ENCODE measurements at regions not wholly inside any gene's neighbourhood (a gene's known extent, or its start where the extent isn't known, plus 50 kb on each side); places are given as distances from the start of the nearest gene placed in this dataset.
"Not testable (repeated sequence)": the region's sequence is repeated elsewhere in the genome, so short reads cannot be mapped to it uniquely, and the experiment has no call there.

DNA sequence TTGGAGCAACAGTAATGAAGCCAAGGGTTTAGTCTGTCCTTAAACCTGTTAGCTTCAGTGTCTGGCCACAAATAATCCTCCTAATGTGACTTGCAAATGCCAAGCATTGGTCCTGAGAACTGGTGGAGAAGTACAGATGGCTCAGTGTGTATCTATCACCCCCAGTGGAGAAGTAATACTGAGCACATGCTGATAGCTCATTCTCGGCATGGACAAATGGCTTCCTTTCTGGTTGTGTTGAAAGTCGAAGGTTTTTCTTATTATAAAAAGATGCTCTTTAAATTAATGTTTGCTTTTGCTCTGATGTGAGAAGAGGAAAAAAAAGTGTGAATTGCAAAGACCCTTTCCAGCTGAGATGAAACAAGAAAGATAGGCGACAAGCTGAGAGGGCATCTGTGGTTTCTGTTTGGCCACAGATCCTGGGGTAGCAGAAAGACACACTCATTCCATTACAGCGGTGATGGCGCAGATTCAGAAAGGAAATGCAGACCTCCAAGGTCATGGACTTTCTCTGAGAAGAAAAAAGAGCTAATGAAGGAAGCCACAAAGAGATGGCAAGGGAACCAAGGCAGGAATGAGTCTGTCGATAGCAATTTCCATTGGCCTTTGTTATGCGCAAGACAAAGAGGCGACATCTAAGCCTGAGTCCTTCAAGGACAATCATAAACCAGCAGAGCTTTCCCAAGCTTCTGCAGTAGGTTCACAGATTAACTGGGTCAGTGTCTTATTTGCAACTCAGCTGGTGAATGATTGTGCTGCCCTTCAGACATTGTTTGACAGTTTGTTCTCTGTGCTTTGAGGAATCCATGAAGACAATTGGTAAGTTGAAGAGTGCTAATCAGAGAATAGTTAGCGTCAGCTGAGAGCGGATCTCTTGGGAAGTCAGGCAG lies 155.5 kb upstream of the RGS6 start:
- no peak for DNase-seq

DNA sequence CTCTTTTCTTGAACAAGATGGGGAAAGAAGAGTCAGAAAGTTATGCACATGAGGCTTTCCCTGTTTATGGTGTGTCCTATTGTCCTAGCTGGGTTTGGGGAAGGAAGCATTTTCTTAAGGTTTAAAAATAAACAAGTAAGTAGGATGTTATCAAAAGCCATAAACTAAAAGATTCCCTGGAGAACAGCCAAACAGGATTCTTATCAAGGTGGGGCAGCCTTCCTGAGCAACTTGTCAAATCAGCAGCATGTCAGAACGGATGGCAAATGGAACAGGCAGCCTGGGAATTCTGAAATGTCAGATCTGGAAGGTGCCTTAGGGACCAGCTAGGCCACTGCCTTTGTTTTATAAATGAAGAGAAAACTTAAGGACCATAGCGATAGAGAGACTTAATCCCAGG lies 152.2 kb upstream of the RGS6 start:
- DNase-seq, result peak in 1 of 2 donors; percentile 23

DNA sequence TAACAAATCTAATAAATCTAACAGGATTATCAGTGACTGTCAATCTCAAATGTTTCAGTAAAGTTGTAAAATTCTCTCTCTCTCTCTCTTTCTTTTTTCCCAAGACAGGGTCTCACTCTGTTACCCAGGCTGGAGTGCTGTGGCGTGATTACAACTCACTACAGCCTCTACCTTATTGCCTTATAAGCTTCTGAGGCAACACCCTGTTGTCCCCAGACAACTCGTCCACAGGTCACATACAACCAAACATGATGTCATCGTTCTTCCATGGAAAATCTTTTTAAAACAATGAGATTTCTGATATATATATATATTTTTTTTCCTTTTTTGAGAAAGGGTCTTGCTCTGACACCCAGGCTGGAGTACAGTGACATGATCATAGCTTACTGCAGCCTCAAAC lies 151.4 kb upstream of the RGS6 start:
- DNase-seq, result no peak

DNA sequence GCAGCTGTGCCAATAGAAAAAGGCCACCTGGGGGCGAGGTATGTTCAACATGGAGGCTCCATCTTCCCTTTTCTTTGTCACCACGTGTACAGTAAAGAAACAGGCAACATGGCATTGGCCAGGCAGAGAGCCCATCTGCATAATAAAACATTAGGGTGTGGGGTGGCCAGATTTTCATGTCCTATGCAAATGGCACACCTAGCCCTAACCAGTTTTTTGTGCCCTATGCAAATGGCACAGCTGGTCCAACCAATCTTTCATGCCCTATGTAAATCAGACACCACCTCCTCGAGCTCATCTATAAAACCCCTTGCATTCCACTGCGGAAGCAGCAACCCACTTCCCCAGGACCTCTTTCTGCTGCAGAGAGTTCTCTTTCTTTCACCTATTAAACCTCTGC lies 149.1 kb upstream of the RGS6 start:
- no peak for DNase-seq

DNA sequence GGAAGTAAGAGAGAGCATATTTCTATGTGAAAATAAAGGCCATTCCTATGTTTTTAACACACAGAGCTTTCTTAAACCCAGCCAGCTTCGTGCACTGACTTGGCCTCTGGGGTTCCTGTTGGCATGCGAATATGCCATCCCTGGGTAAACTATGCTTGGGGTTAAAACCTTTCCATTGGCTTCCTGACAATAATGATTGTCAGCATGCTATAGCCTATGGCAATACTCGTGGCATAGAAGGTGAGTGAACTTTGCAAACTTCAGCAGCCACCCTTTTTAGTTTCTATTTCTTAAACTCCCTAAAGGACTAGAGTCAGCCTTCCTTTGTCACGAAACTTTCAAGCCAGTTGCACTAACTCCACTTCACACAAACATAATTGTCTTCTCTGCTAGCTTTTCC lies 148.4 kb upstream of the RGS6 start:
- DNase-seq, result no peak

DNA sequence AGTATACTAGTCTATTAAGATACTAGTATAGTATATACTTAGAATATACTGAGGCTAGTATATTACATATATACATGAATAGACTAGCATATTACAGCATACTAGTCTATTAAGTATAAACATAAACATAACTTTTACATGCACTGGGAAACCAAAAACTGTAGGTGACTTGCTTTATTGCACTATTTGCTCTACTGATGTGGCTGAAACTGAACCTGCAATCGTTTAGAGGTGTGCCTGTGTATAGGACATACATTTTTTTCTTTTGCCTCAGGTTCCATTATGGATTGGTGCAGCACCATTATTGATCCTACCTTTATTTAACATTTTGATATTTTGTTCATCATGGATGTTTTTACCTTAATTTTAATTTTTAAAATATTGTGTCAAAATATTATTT lies 143.2 kb upstream of the RGS6 start:
- DNase-seq, result no peak

DNA sequence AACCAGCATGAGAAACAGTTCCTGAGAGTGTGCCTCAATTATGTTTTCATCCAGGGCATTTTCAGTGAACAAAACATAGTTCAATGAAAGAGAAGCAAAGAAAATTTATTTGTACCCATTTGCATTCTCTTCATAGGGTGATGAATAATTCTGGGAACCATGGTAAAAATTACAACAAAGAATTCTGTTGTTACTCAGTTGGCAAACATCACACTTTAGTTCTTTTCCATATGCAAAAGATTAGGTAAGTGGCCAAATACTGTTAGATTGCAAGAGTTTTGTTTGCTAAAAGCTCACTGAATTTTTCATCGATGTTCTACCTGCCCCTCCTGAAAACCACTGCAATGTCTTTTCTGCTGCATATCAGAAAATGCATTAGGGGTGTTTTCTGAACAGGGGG lies 132.4 kb upstream of the RGS6 start:
- no peak for DNase-seq

DNA sequence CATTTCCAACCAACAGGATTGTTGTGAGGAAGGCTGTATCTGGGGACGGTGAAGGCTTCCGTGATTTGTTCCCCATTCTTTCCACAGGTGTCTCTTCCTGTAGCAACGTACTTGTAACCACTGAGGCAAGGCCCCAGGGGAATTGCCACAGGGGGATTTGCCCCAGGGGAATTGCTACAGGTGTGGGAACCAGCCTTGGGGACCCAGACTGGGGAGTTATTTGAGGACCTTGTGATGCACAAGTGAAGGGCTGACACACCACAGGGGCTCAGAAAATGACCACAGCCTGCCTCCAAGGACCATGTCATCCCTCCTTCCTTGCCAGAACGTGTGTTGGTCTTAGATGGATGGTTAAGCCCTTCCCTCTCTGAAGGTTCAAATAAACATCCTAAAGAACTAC lies 131.4 kb upstream of the RGS6 start:
- no peak for DNase-seq

DNA sequence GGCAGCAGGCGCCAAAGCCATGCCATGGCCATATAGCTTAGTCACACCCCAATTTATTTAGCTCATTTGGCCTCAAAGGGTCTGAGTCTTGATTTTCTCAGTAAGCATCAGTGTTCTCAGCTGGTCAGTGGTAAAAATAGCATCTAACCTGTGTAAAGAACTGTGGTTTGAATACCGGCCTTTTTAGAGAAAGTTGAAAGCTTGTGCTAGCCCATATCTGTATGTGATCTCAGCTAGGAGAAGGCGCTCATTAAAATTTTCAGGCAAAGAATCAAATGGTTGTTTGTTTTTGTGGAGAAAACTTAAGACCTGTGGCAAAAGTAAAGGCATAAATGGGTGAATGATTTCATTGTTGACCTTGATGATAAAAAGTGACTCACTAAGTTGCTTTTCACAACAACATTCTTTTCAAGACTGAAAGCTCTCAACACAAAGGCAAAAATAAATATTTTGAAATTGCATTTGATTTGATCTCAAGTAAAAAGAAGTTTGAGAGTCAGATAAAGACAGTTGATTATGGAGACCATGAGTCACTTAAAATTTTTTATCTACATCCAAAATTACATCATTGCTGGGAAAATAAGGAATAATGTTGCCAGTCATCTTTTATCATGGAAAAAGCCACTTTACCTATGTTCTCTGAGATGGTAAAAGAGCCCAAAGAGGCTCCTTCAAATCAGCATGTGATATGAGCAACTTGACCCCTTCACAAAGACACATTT lies 128.5 kb upstream of the RGS6 start:
- no peak for DNase-seq

DNA sequence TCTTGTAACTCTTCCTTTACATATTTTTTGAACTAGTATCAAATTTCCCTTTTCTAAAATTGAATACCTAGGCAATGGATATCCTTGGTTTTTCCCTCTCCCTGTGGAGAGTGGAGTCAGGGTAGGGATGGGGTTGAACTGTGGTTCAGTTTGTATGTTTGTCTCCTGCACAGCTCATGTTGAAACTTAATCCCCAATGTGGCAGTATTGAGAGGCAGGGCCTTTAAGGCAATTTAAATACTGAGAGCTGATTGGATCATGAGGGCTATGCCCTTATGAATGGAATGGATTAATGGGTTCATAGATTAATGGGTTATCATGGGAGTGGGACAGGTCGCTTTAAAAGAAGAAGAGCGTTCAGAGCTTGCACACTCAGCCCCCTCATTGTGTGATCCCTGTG lies 127.2 kb upstream of the RGS6 start:
- DNase-seq, result no peak

DNA sequence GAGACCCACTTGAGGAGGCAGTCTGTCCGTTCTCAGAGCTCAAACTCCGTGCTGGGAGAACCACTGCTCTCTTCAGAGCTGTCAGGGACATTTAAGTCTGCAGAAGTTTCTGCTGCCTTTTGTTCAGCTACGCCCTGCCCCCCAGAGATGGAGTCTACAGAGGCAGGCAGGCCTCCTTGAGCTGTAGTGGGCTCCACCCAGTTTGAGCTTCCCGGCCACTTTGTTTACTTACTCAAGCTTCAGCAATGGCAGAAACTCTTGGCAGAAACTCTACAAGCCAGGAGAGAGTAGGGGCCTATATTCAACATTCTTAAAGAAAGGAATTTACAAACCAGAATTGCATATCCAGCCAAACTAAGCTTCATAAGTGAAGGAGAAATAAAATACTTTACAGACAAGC lies 125.2 kb upstream of the RGS6 start:
- not testable (repeated sequence) for DNase-seq

DNA sequence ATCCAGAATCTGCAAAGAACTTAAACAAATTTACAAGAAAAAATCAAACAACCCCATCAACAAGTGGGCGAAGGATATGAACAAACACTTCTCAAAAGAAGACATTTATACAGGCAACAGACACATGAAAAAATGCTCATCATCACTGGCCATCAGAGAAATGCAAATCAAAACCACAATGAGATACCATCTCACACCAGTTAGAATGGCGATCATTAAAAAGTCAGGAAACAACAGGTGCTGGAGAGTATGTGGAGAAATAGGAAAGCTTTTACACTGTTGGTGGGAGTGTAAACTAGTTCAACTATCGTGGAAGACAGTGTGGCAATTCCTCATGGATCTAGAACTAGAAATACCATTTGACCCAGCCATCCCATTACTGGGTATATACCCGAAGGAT lies 121.4 kb upstream of the RGS6 start:
- not testable (repeated sequence) for DNase-seq

DNA sequence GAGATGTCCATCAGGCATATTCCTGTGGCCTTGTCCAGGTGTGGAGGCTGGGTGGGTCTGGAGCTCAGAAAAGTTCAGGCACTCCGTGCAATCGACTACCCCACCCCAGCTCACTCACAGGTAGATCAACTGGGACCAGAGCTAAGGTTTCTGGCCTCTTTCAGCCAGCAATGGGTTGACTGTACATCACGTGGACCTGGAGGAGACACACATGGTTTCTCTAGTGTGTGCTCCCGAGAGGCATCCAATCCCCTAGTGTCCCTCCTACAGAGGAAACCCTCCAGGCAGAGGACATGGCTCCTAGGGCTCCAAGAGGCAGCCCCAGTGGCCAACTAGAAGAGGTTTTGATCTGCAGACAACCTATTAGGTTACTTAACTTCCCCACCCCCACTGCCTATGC lies 119.5 kb upstream of the RGS6 start:
- no peak for DNase-seq

DNA sequence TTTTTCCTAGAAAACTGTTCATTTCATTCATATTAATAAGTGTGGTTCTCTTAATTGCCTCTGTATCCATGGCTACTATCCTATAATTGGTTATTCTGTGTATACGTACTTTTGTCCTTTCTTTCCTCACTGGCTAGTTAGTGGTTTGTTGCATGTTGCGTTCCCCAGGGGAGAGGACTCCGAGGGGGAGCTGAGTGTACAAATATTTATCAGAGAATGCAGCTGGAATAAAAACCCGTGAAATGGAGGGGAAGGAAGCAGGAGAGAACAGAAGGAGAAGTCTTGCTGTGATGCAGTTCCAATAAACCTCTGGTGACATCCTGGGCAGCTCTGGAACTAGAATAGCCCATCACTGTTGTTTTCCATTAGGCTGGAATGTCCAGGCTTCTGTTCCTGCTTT lies 117.1 kb upstream of the RGS6 start:
- no peak for DNase-seq

DNA sequence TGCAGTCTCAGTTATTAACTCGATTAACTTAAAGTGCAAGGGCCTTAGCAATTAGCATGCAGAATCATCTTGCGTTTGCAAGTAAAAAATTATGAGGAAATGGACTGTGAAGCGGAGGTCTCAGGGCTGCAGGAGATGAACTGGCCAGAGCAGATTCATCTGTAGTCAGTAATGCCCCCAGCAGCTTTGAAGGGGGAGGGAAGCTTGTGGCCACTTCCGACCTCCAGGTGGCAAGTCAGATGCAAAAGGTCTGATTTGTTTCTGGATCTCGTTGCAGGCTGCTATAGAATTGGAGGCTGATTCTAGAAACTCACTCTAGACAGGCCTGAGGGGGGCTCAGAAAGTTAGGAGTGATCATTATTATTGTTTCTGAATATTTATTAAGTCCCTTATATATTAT lies 107.4 kb upstream of the RGS6 start:
- DNase-seq, result no peak

DNA sequence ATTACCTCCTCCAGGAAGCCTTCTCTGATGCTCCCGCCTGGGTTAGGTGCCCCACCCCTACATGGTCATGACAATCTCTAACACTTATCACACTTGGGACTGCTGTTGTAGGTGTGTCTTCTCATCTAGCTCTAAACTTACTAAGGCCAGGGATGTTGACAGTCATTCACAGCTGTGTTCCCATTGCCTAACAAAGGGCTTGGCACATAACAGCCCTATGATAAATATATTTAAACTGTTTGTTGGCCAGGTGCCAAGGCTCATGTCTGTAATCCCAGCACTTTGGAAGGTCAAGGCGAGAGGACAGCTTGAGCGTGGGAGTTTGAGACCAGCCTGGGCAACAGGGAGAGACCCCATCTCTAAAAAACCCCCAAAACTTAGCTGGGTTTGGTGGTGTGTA lies 98.8 kb upstream of the RGS6 start:
- DNase-seq, result no peak

DNA sequence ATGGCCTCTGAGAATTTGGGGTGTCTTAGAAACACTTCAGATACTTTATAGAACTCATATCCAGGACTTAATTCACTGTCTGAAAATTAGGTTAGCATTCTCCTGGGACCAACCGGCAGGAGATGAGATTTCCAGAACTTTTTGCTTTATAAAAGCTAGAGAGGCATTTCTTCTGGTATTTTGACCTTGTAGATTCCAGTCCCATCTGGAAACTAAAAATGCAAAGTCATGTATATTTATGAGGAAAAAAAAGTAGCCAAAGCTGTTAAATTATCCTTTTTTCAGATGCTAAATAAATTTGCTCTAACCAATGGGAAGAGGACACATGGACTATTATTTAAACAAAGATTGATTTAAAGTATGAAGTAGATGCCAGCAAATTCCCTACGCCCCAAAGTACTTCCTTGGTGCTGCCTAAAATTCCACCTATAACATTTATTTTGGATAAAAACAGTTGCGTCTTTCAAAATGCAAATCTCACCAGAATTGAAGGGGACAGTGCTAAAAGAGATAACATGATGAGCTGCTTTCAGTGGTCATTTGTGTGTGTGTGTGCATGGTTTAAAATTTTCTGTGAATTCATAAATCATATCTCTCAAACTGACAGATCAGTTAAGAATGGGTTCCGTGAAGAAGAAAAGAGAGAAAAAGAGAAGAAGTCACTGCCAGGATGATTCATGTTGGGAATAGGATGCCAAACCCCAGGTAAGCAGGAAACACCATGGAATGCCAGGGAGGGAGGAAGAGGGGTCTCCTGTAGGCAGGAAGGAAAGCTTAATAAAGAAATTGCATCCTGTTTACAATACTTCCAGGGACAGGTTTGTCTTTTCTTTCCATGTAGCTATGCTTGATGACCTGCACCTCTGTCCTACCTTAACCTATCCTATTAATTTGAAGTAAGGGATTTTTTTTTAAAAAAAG lies 97.7 kb upstream of the RGS6 start:
- DNase-seq, result no peak

DNA sequence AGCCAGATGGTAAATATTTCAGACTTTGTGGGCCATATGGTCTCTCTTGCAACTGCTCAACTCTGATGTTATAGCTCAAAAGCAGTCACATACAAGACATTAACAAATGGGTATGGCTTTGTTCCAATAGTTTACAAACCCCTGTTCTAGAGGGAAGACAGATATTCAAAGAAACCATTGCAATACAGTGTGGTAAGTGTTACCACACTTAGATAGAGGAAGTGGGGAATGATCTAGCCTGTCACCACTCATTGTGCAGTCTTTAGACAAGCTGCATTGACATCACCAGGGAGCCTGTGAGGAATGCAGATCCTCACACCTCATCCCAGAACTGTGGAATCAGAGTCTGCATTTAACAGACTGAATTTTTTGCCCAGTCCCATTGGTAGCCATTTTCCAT lies 80.0 kb upstream of the RGS6 start:
- no peak for DNase-seq

DNA sequence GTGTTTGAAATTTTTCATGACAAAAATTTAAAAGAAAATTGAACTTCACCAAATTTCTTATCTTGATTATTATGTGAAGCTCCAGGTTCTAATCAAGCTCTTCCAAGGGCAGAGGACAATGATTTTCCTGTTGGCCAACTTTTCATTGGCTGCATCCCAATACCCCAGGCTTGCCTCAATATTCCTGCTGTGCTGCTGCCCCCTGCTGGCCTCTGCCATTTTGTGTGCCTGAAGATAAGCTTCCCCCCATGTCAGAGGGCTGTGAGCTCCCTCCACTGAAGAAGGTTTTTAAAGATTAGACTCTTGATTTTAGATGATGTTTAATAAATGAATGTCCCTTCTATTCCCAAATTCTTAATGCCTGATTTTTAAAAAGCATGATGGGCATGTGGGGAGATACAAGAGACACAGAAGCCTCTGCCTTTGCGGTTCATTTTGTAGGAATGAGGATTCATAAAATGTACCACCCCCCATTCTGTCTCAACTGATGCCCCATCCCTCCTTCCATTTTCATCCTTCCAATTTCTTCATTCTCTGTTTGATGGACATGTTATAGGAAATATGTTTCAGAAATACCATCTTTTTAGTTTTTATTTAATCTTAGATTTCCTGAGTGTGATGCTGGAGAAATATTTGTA lies 76.7 kb upstream of the RGS6 start:
- DNase-seq, result peak; percentile 18

DNA sequence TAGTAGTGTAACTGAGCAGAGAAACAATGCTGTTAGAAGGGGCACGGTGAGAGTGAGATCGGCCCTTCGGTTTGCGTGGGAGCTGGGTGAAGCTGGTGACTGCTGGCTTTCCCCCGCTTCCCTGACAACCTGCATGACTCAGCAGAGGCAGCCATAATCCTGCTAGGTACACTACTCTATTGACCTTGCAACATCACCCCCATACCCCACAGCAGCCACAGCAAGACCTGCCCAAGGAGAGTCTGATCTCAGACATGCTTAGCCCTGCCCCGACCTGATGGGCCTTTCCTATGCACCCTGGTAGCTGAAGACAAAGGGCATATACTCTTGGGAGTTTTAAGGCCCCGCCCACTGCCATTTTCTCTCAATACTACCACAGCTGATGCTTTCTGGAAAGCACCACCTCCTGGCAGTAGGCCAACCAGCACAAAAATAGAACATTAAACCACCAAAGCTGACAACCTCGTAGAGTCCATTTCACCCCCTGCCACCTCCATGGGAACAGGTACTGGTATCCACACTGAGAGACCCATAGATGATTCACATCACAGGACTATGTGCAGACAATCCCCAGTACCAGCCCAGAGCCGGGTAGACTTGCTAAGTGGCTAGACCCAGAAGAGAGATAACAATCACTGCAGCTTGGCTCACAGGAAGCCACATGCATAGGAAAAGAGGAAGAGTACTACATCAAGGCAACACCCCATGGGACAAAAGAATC lies 75.9 kb upstream of the RGS6 start:
- DNase-seq, result no peak

DNA sequence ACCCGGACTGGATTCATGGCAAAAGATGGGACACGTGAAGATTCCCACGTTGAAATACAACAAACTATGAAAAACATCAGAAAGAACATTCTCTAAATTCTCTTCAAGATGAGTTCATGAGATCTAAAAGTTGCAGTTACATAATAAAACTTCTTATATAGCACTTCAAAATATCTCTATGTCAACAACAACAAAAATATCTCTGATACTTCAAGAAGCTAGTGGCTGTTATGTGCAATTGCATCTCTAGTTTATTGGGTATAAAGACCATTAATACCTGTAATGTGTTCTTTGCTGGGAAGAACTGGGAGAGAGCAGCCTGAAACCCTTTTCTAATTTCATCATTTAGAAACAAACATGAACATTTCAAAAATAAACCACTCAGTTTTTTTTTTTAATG lies 69.2 kb upstream of the RGS6 start:
- DNase-seq, result no peak

Data from right lung (tissue), 2 donors.